NT2/D1 (cell line): ENCODE measurements at regions not wholly inside any gene's neighbourhood (a gene's known extent, or its start where the extent isn't known, plus 50 kb on each side); places are given as distances from the start of the nearest gene placed in this dataset.

Experiments used
- SUZ12 ChIP-seq: IDR thresholded peaks from 2 replicates; pipeline ENCODE4 v1.6.1; 2011; ENCODE audit not compliant: insufficient read length, insufficient read depth; ENCODE audit errors: extremely low read depth
- YY1 ChIP-seq: IDR thresholded peaks from 2 replicates; pipeline ENCODE4 v1.6.1; 2011; ENCODE audit not compliant: insufficient read length, insufficient read depth
- ZNF274 ChIP-seq: IDR thresholded peaks from 2 replicates; pipeline ENCODE4 v1.6.1; 2011; ENCODE audit warnings: mild to moderate bottlenecking, low read depth, low read length

- TF ChIP-seq ZNF274, result no peak
- no peak for TF ChIP-seq YY1
- no peak for TF ChIP-seq SUZ12
These were observed 575.9 kb upstream of the PBX1 start for GRCh38 chr1:163983097-163983496.
